ENCODE measurements at regions not wholly inside any gene's neighbourhood (a gene's known extent, or its start where the extent isn't known, plus 50 kb on each side); places are given as distances from the start of the nearest gene placed in this dataset.

- H3K79me2 ChIP-seq (replicated peaks; ENCODE audit: insufficient read depth, low read length), result no peaks in the 10 kb centered on the region
- no peaks in the 10 kb centered on the region for H4K20me1 ChIP-seq (ENCODE audit: insufficient read depth)
- no peak overlapping the region for H3K4me3 ChIP-seq (ENCODE audit: low read length)
- no peak overlapping the region for H3K4me2 ChIP-seq (ENCODE audit: low read length)
- H2AFZ ChIP-seq (ENCODE audit: low read depth, low read length), result no peak overlapping the region
- no peaks in the 10 kb centered on the region for H3K9me2 ChIP-seq (ENCODE audit: insufficient read depth, low read length)
- no peak overlapping the region for H3K27ac ChIP-seq (ENCODE audit: low read length)
- no peaks in the 10 kb centered on the region for H3F3A ChIP-seq (ENCODE audit: insufficient read depth, low read length, poor library complexity, severe bottlenecking)
- TF ChIP-seq EP300 (conservative IDR thresholded peaks at IDR 0.05; ENCODE audit: poor library complexity, severe bottlenecking) (no peak), MXI1 (conservative IDR thresholded peaks at IDR 0.05; ENCODE audit: poor library complexity, severe bottlenecking) (no peak)
- H3K27me3 ChIP-seq (ENCODE audit: insufficient read depth, low read depth, low read length), result no peaks in the 10 kb centered on the region
- H3K9ac ChIP-seq (ENCODE audit: low read length), result no peak overlapping the region
- H3K9me3 ChIP-seq (ENCODE audit: low read length), result no peaks in the 10 kb centered on the region
- H3K36me3 ChIP-seq (ENCODE audit: insufficient read depth, low read length), result no peaks in the 10 kb centered on the region
These were observed 183.8 kb upstream of the SFSWAP start for GRCh38 chr12:131527092-131527491.

- H3F3A ChIP-seq (ENCODE audit: insufficient read depth, low read length, poor library complexity, severe bottlenecking), result no peaks in the 10 kb centered on the region
- no peaks in the 10 kb centered on the region for H3K79me2 ChIP-seq (replicated peaks; ENCODE audit: insufficient read depth, low read length)
- H3K9me2 ChIP-seq (ENCODE audit: insufficient read depth, low read length), result no peaks in the 10 kb centered on the region
- H2AFZ ChIP-seq (ENCODE audit: low read depth, low read length), result no peak overlapping the region
- H3K27me3 ChIP-seq (ENCODE audit: insufficient read depth, low read depth, low read length), result no peaks in the 10 kb centered on the region
- no peaks in the 10 kb centered on the region for H4K20me1 ChIP-seq (ENCODE audit: insufficient read depth)
- H3K4me3 ChIP-seq (ENCODE audit: low read length), result no peak overlapping the region
- no peaks in the 10 kb centered on the region for H3K9me3 ChIP-seq (ENCODE audit: low read length)
- no peak overlapping the region for H3K4me2 ChIP-seq (ENCODE audit: low read length)
- TF ChIP-seq EP300 (conservative IDR thresholded peaks at IDR 0.05; ENCODE audit: poor library complexity, severe bottlenecking), result no peak
- TF ChIP-seq SMC3 (conservative IDR thresholded peaks at IDR 0.05; ENCODE audit: poor library complexity), result no peak
- TF ChIP-seq MXI1 (conservative IDR thresholded peaks at IDR 0.05; ENCODE audit: poor library complexity, severe bottlenecking), result no peak
- no peak for TF ChIP-seq CTCF (IDR thresholded peaks at IDR 0.05; ENCODE audit: poor library complexity, severe bottlenecking)
- TF ChIP-seq RAD21 (conservative IDR thresholded peaks at IDR 0.05), result no peak
- TF ChIP-seq REST (IDR thresholded peaks at IDR 0.05; ENCODE audit: borderline replicate concordance), result no peak
- no peak for TF ChIP-seq EZH2 (IDR thresholded peaks at IDR 0.05; ENCODE audit: borderline replicate concordance, insufficient read depth, low read length, poor library complexity, severe bottlenecking)
- no peak for TF ChIP-seq TAF1 (IDR thresholded peaks at IDR 0.05; ENCODE audit: low read depth)
- TF ChIP-seq POLR2AphosphoS5 (IDR thresholded peaks at IDR 0.05), result no peak
- H3K27ac ChIP-seq (ENCODE audit: low read length), result no peak overlapping the region
- H3K36me3 ChIP-seq (ENCODE audit: insufficient read depth, low read length), result no peaks in the 10 kb centered on the region
- no peak overlapping the region for H3K9ac ChIP-seq (ENCODE audit: low read length)
These were observed 183.2 kb upstream of the SFSWAP start for GRCh38 chr12:131527736-131528135.

- Histone ChIP-seq H3F3A (ENCODE audit: insufficient read depth, low read length, poor library complexity, severe bottlenecking) (no peaks in the 10 kb centered on the region), H3K36me3 (ENCODE audit: insufficient read depth, low read length) (no peaks in the 10 kb centered on the region), H4K20me1 (ENCODE audit: insufficient read depth) (no peaks in the 10 kb centered on the region), H2AFZ (ENCODE audit: low read depth, low read length) (no peak overlapping the region), H3K4me2 (ENCODE audit: low read length) (no peak overlapping the region), H3K9ac (ENCODE audit: low read length) (no peak overlapping the region), H3K4me3 (ENCODE audit: low read length) (no peak overlapping the region), H3K27ac (ENCODE audit: low read length) (no peak overlapping the region), H3K79me2 (replicated peaks; ENCODE audit: insufficient read depth, low read length) (no peaks in the 10 kb centered on the region), H3K9me3 (ENCODE audit: low read length) (no peaks in the 10 kb centered on the region), H3K9me2 (ENCODE audit: insufficient read depth, low read length) (no peaks in the 10 kb centered on the region), H3K27me3 (ENCODE audit: insufficient read depth, low read depth, low read length) (no peaks in the 10 kb centered on the region)
- no peak for TF ChIP-seq REST (IDR thresholded peaks at IDR 0.05; ENCODE audit: borderline replicate concordance)
- TF ChIP-seq RAD21 (conservative IDR thresholded peaks at IDR 0.05), result no peak
- TF ChIP-seq POLR2AphosphoS5 (IDR thresholded peaks at IDR 0.05), result no peak
- TF ChIP-seq TAF1 (IDR thresholded peaks at IDR 0.05; ENCODE audit: low read depth), result no peak
- no peak for TF ChIP-seq SMC3 (conservative IDR thresholded peaks at IDR 0.05; ENCODE audit: poor library complexity)
- no peak for TF ChIP-seq CTCF (IDR thresholded peaks at IDR 0.05; ENCODE audit: poor library complexity, severe bottlenecking)
- no peak for TF ChIP-seq MXI1 (conservative IDR thresholded peaks at IDR 0.05; ENCODE audit: poor library complexity, severe bottlenecking)
- TF ChIP-seq EP300 (conservative IDR thresholded peaks at IDR 0.05; ENCODE audit: poor library complexity, severe bottlenecking), result no peak
- no peak for TF ChIP-seq EZH2 (IDR thresholded peaks at IDR 0.05; ENCODE audit: borderline replicate concordance, insufficient read depth, low read length, poor library complexity, severe bottlenecking)
These were observed 182.7 kb upstream of the SFSWAP start for GRCh38 chr12:131528144-131528543.

All from neural cell (in vitro differentiated cells).